Skin of body (tissue), 1 donor: ENCODE measurements at regions not wholly inside any gene's neighbourhood (a gene's known extent, or its start where the extent isn't known, plus 50 kb on each side); places are given as distances from the start of the nearest gene placed in this dataset.

Experiments used
- DNase-seq: peaks from one replicate; lab custom pipeline; 2025; lab: John Stamatoyannopoulos, UW

- no peak for DNase-seq
Observed at GRCh38 chr1:201742955-201743805, 85.8 kb upstream of the IPO9 start.

- DNase-seq, result no peak
Observed at GRCh38 chr1:201745023-201745422, 83.9 kb upstream of the IPO9 start.

- DNase-seq, result no peak
Observed at GRCh38 chr1:201746156-201746555, 82.8 kb upstream of the IPO9 start.

- no peak for DNase-seq
Observed at GRCh38 chr1:201747261-201747660, 81.7 kb upstream of the IPO9 start.

GRCh38 chr1:201748335-201748734 lies 80.6 kb upstream of the IPO9 start:
- no peak for DNase-seq

GRCh38 chr1:201749059-201749690 lies 79.8 kb upstream of the IPO9 start:
- no peak for DNase-seq

GRCh38 chr1:201750120-201750519 lies 78.8 kb upstream of the IPO9 start:
- no peak for DNase-seq

- no peak for DNase-seq
Observed at GRCh38 chr1:201750934-201751333, 78.0 kb upstream of the IPO9 start.

GRCh38 chr1:201751872-201752271 lies 77.1 kb upstream of the IPO9 start:
- no peak for DNase-seq

- no peak for DNase-seq
Observed at GRCh38 chr1:201752333-201752732, 76.6 kb upstream of the IPO9 start.

GRCh38 chr1:201753492-201753891 lies 75.5 kb upstream of the IPO9 start:
- DNase-seq, result no peak

GRCh38 chr1:201754353-201754752 lies 74.6 kb upstream of the IPO9 start:
- no peak for DNase-seq

GRCh38 chr1:201755200-201755599 lies 73.8 kb upstream of the IPO9 start:
- DNase-seq, result no peak

- DNase-seq, result no peak
Observed at GRCh38 chr1:201756406-201756805, 72.6 kb upstream of the IPO9 start.

- DNase-seq, result no peak
Observed at GRCh38 chr1:201758499-201759050, 70.4 kb upstream of the IPO9 start.

- no peak for DNase-seq
Observed at GRCh38 chr1:201759194-201759815, 69.7 kb upstream of the IPO9 start.

GRCh38 chr1:201760516-201760915 lies 68.4 kb upstream of the IPO9 start:
- no peak for DNase-seq

- DNase-seq, result peak; percentile 22
Observed at GRCh38 chr1:201761178-201761577, 67.8 kb upstream of the IPO9 start.

GRCh38 chr1:201761871-201762270 lies 67.1 kb upstream of the IPO9 start:
- no peak for DNase-seq

- no peak for DNase-seq
Observed at GRCh38 chr1:201762381-201762780, 66.6 kb upstream of the IPO9 start.

GRCh38 chr1:201763455-201764140 lies 65.4 kb upstream of the IPO9 start:
- DNase-seq, result peak; percentile 87

GRCh38 chr1:201764166-201764565 lies 64.8 kb upstream of the IPO9 start:
- no peak for DNase-seq
